ENCODE measurements at regions not wholly inside any gene's neighbourhood (a gene's known extent, or its start where the extent isn't known, plus 50 kb on each side); places are given as distances from the start of the nearest gene placed in this dataset.

- TF ChIP-seq, protein P1, sequence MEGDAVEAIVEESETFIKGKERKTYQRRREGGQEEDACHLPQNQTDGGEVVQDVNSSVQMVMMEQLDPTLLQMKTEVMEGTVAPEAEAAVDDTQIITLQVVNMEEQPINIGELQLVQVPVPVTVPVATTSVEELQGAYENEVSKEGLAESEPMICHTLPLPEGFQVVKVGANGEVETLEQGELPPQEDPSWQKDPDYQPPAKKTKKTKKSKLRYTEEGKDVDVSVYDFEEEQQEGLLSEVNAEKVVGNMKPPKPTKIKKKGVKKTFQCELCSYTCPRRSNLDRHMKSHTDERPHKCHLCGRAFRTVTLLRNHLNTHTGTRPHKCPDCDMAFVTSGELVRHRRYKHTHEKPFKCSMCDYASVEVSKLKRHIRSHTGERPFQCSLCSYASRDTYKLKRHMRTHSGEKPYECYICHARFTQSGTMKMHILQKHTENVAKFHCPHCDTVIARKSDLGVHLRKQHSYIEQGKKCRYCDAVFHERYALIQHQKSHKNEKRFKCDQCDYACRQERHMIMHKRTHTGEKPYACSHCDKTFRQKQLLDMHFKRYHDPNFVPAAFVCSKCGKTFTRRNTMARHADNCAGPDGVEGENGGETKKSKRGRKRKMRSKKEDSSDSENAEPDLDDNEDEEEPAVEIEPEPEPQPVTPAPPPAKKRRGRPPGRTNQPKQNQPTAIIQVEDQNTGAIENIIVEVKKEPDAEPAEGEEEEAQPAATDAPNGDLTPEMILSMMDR (IDR thresholded peaks at IDR 0.05 in 4 of 5, conservative IDR thresholded peaks at IDR 0.05 in 1 of 5): no peak
- TF ChIP-seq POLR2A (IDR thresholded peaks at IDR 0.05): no peak
Observed at GRCh38 chr14:94906577-94906976, 136.7 kb upstream of the GSC start.

All from gastrocnemius medialis (tissue), 4 donors.